SK-N-SH (cell line): ENCODE measurements at regions not wholly inside any gene's neighbourhood (a gene's known extent, or its start where the extent isn't known, plus 50 kb on each side); places are given as distances from the start of the nearest gene placed in this dataset.

Experiments
- CTCF ChIA-PET: fragments of 300-600, 350-600 bp; formaldehyde crosslinking; extraction: SDS; loops from one replicate; lab custom pipeline; 2021; lab: Yijun Ruan, JAX
- POLR2A ChIA-PET: fragments of 350-600 bp; sonication (Branson Sonifier 250); formaldehyde crosslinking; extraction: SDS; loops from one replicate; lab custom pipeline; 2020; ENCODE audit warnings: antibody characterized with exemption, inconsistent platforms; lab: Yijun Ruan, JAX
- DNase-seq: peaks from one replicate; pipeline ENCODE4 v3.0.0; 2012
- H2AFZ ChIP-seq: fragments of 200-600 bp; sonication (generic); 2 replicates; pipeline ENCODE4 v1.8.1; 2016; ENCODE audit warnings: antibody characterized with exemption, mild to moderate bottlenecking, low read depth
- H3F3A ChIP-seq: fragments of 200-600 bp; sonication (generic); replicated peaks from 2 replicates; pipeline ENCODE3; 2016; ENCODE audit warnings: antibody characterized with exemption, mild to moderate bottlenecking; ENCODE audit not compliant: insufficient read depth
- H3K27ac ChIP-seq, 2 experiments: fragments of 200-500 bp in 1 of 2; fragments of 200-600 bp in 1 of 2; sonication (Bioruptor generic) in 1 of 2; sonication (generic), shearing (Covaris generic) in 1 of 2; 2 replicates each; pipeline versions ENCODE4 v1.5.1 to v1.6.1; 2014 to 2016; ENCODE audit warnings: low read depth in 2 of 2, inconsistent platforms in 1 of 2, low read length in 1 of 2, mild to moderate bottlenecking in 1 of 2, mixed read lengths in 1 of 2
- H3K27me3 ChIP-seq: fragments of 200-600 bp; sonication (generic), shearing (Covaris generic); 2 replicates; pipeline ENCODE4 v1.6.1; 2016; ENCODE audit warnings: mixed run types; ENCODE audit not compliant: insufficient read depth
- H3K36me3 ChIP-seq, 2 experiments: fragments of 200-500 bp in 1 of 2; fragments of 200-600 bp in 1 of 2; sonication (Bioruptor generic) in 1 of 2; sonication (generic) in 1 of 2; replicated peaks in 1 of 2; 2 replicates each; pipeline versions ENCODE3 to v1.5.1; 2014 to 2016; ENCODE audit warnings: low read length in 1 of 2, mild to moderate bottlenecking in 1 of 2; ENCODE audit not compliant: insufficient read depth in 2 of 2, control insufficient read depth in 1 of 2
- H3K4me1 ChIP-seq, 2 experiments: fragments of 200-500 bp in 1 of 2; fragments of 200-600 bp in 1 of 2; sonication (Bioruptor generic) in 1 of 2; sonication (generic), shearing (Covaris generic) in 1 of 2; 2 replicates each; pipeline versions ENCODE4 v1.5.1 to v1.6.1; 2014 to 2016; ENCODE audit warnings: low read depth in 1 of 2, low read length in 1 of 2, mixed run types in 1 of 2; ENCODE audit not compliant: insufficient read depth in 2 of 2, control insufficient read depth in 1 of 2
- H3K4me2 ChIP-seq: fragments of 200-600 bp; sonication (generic), shearing (Covaris generic); 2 replicates; pipeline ENCODE4 v1.6.1; 2017; ENCODE audit warnings: mixed run types
- H3K4me3 ChIP-seq, 2 experiments: fragments of 200-500 bp in 1 of 2; fragments of 200-600 bp in 1 of 2; sonication (Bioruptor generic) in 1 of 2; sonication (generic), shearing (Covaris generic) in 1 of 2; 2 replicates each; pipeline versions ENCODE4 v1.5.1 to v1.8.1; 2014 to 2016; ENCODE audit warnings: low read depth in 2 of 2, inconsistent platforms in 1 of 2, low read length in 1 of 2, mild to moderate bottlenecking in 1 of 2, mixed read lengths in 1 of 2, moderate library complexity in 1 of 2
- H3K79me2 ChIP-seq: fragments of 200-600 bp; sonication (generic); 2 replicates; pipeline ENCODE4 v1.8.1; 2017; ENCODE audit warnings: mild to moderate bottlenecking; ENCODE audit not compliant: insufficient read depth
- H3K9ac ChIP-seq: fragments of 200-600 bp; sonication (generic); 2 replicates; pipeline ENCODE4 v1.6.1; 2017; ENCODE audit warnings: mixed run types
- H3K9me2 ChIP-seq: fragments of 200-600 bp; sonication (generic); 2 replicates; pipeline ENCODE4 v1.6.1; 2017; ENCODE audit warnings: mixed run types
- H3K9me3 ChIP-seq: fragments of 200-600 bp; sonication (generic); 2 replicates; pipeline ENCODE4 v1.6.1; 2017; ENCODE audit warnings: mixed run types, mild to moderate bottlenecking, moderate library complexity
- H4K20me1 ChIP-seq: fragments of 200-600 bp; sonication (generic); 2 replicates; pipeline ENCODE4 v1.6.1; 2017; ENCODE audit warnings: mild to moderate bottlenecking, mixed run types; ENCODE audit not compliant: insufficient read depth
- CHD2 ChIP-seq: fragments of 150-350 bp; IDR thresholded peaks from 2 replicates; pipeline ENCODE4 v1.6.1; 2018; ENCODE audit warnings: low read length; ENCODE audit not compliant: partially characterized antibody
- EP300 ChIP-seq, 2 experiments: IDR thresholded peaks; 2 replicates each; pipeline versions ENCODE4 v1.4.0 to v1.6.1; 2012; ENCODE audit warnings: borderline replicate concordance in 1 of 2, low read depth in 1 of 2, low read length in 1 of 2
- FOXM1 ChIP-seq: IDR thresholded peaks from 2 replicates; pipeline ENCODE4 v1.4.0; 2012; ENCODE audit warnings: low read depth, mild to moderate bottlenecking
- GABPA ChIP-seq: IDR thresholded peaks from 2 replicates; pipeline ENCODE4 v1.4.0; 2012; ENCODE audit warnings: low read depth, mild to moderate bottlenecking
- MAX ChIP-seq: IDR thresholded peaks from 2 replicates; pipeline ENCODE4 v1.4.0; 2012; ENCODE audit warnings: low read depth
- MXI1 ChIP-seq: IDR thresholded peaks from 2 replicates; pipeline ENCODE4 v1.6.1; 2012; ENCODE audit warnings: mild to moderate bottlenecking, low read depth, low read length, improper control_type of control experiment
- POLR2AphosphoS5 ChIP-seq: IDR thresholded peaks from 2 replicates; pipeline ENCODE4 v1.6.1; 2012; ENCODE audit warnings: low read depth, low read length
- RAD21 ChIP-seq: IDR thresholded peaks from 2 replicates; pipeline ENCODE4 v1.6.1; 2012; ENCODE audit warnings: mild to moderate bottlenecking, low read length
- REST ChIP-seq: IDR thresholded peaks from 2 replicates; pipeline ENCODE4 v1.6.1; 2012; ENCODE audit warnings: mild to moderate bottlenecking, low read depth, low read length, moderate library complexity
- RFX5 ChIP-seq: IDR thresholded peaks from 2 replicates; pipeline ENCODE4 v1.6.1; 2012; ENCODE audit warnings: mild to moderate bottlenecking, improper control_type of control experiment, low read length
- YY1 ChIP-seq: IDR thresholded peaks from 2 replicates; pipeline ENCODE4 v1.4.0; 2012; ENCODE audit warnings: low read depth, mild to moderate bottlenecking
- WGBS: methylation state at CpG from one replicate; pipeline ENCODE4 v1.1.6; 2017; ENCODE audit warnings: low lambda C conversion rate; 5-methylcytosine and 5-hydroxymethylcytosine counted together
- TF ChIP-seq, protein P1 (sequence below): fragments of 150-350 bp; IDR thresholded peaks from 2 replicates; pipeline ENCODE4 v1.6.1; 2017; ENCODE audit warnings: antibody characterized with exemption, low read length, low read depth, borderline replicate concordance
- TF ChIP-seq, protein P2 (sequence below): fragments of 150-350 bp; IDR thresholded peaks from 2 replicates; pipeline ENCODE4 v1.6.1; 2016; ENCODE audit warnings: mild to moderate bottlenecking, low read depth, low read length

- Histone ChIP-seq H3K9me2 (no peaks in the 10 kb centered on the region), H3F3A (no peaks in the 10 kb centered on the region), H3K9me3 (no peaks in the 10 kb centered on the region), H4K20me1 (no peaks in the 10 kb centered on the region), H3K79me2 (no peaks in the 10 kb centered on the region), H3K4me3 (no peak overlapping the region), H3K4me2 (no peak overlapping the region), H3K36me3 (no peaks in the 10 kb centered on the region), H3K27ac (no peak overlapping the region), H3K27me3 (no peaks in the 10 kb centered on the region), H2AFZ (no peak overlapping the region), H3K9ac (no peak overlapping the region), H3K4me1 (no peaks in the 10 kb centered on the region)
- POLR2A ChIA-PET = no interaction called here
- CTCF ChIA-PET = no interaction called here
- DNase-seq = no peak
- TF ChIP-seq, protein P1, sequence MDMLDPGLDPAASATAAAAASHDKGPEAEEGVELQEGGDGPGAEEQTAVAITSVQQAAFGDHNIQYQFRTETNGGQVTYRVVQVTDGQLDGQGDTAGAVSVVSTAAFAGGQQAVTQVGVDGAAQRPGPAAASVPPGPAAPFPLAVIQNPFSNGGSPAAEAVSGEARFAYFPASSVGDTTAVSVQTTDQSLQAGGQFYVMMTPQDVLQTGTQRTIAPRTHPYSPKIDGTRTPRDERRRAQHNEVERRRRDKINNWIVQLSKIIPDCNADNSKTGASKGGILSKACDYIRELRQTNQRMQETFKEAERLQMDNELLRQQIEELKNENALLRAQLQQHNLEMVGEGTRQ = no peak
- TF ChIP-seq YY1 (no peak), MXI1 (no peak), FOXM1 (no peak), POLR2AphosphoS5 (no peak), RAD21 (no peak), RFX5 (no peak), REST (no peak), GABPA (no peak), MAX (no peak), EP300 (IDR thresholded peaks at IDR 0.05; ENCODE audit: borderline replicate concordance in 1 of 2, low read depth in 1 of 2, low read length in 1 of 2) (no peak), CHD2 (no peak)
- TF ChIP-seq, protein P2, sequence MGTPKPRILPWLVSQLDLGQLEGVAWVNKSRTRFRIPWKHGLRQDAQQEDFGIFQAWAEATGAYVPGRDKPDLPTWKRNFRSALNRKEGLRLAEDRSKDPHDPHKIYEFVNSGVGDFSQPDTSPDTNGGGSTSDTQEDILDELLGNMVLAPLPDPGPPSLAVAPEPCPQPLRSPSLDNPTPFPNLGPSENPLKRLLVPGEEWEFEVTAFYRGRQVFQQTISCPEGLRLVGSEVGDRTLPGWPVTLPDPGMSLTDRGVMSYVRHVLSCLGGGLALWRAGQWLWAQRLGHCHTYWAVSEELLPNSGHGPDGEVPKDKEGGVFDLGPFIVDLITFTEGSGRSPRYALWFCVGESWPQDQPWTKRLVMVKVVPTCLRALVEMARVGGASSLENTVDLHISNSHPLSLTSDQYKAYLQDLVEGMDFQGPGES = no peak
- WGBS = 3% methylated on average over 1 of the region's 1 CpG
These were observed 458.8 kb upstream of the NOVA1 start for GRCh38 chr14:27056586-27056985.
